D721Med (cell line): ENCODE measurements at regions not wholly inside any gene's neighbourhood (a gene's known extent, or its start where the extent isn't known, plus 50 kb on each side); places are given as distances from the start of the nearest gene placed in this dataset.

Source experiments
- DNase-seq: peaks from one replicate; pipeline ENCODE4 v3.0.0; 2011; ENCODE audit warnings: low spot score; ENCODE audit not compliant: insufficient read length
- FAIRE-seq: peaks from 2 replicates; lab custom pipeline; 2011; peaks lifted over from hg19 to GRCh38; lab: Jason Lieb, UNC
- TF ChIP-seq, protein P1 (sequence below): IDR thresholded peaks from 2 replicates; pipeline ENCODE4 v1.5.1; 2012; ENCODE audit warnings: mild to moderate bottlenecking, control low read depth; ENCODE audit not compliant: insufficient read depth; ENCODE audit errors: missing control alignments

- TF ChIP-seq, protein P1, sequence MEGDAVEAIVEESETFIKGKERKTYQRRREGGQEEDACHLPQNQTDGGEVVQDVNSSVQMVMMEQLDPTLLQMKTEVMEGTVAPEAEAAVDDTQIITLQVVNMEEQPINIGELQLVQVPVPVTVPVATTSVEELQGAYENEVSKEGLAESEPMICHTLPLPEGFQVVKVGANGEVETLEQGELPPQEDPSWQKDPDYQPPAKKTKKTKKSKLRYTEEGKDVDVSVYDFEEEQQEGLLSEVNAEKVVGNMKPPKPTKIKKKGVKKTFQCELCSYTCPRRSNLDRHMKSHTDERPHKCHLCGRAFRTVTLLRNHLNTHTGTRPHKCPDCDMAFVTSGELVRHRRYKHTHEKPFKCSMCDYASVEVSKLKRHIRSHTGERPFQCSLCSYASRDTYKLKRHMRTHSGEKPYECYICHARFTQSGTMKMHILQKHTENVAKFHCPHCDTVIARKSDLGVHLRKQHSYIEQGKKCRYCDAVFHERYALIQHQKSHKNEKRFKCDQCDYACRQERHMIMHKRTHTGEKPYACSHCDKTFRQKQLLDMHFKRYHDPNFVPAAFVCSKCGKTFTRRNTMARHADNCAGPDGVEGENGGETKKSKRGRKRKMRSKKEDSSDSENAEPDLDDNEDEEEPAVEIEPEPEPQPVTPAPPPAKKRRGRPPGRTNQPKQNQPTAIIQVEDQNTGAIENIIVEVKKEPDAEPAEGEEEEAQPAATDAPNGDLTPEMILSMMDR: no peak
- FAIRE-seq: no peak
- DNase-seq: no peak
Observed at GRCh38 chr6:44545224-44545623, 157.7 kb downstream of the CDC5L start.

- TF ChIP-seq, protein P1: no peak
- no peak for FAIRE-seq
- no peak for DNase-seq
Observed at GRCh38 chr6:44548319-44548718, 160.8 kb downstream of the CDC5L start.

DNA sequence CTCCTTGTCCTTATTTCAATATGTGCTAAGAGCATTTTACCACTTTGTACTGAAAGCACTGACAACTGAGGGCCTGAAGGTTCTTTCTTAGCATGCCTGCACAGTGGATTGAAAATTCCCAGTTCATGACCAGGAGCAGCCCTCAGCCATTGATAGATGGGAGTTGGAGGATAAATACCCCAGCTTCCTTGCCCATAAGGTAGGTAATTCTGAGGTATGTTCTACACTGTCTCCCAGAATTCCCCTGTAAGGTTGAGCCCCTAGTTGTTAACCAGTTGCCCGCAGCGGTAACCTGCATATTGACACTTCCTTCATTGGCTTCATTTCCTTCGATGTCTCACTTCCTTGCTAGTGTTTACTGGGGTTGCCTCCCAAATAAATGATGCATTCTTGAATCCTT is 162.0 kb downstream of the CDC5L start:
- FAIRE-seq (no peak), DNase-seq (no peak)
- TF ChIP-seq, protein P1: no peak

- FAIRE-seq (no peak), DNase-seq (no peak)
- TF ChIP-seq, protein P1: no peak
Observed at GRCh38 chr6:44554194-44554593, 166.7 kb downstream of the CDC5L start.

DNA sequence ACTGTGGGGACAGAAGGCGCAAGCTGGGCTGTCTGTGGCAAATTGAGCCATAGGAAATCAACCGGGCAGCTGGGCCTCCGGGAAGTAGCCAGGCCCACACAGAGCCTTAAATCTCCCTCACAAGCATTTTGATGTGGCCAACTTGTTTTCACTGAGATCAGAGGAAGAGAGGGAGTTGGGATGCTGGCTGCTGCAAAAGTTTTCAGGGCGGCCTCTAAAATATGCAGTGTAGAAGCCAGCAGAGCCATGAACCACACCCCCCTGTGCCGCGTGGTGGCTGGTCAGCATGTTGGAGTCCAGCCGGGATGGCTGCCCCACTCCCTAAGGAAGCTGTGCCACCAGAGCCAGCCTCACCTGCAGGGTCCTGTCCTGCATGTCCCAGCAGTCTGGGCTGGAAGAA is 167.4 kb downstream of the CDC5L start:
- TF ChIP-seq, protein P1: no peak
- FAIRE-seq (no peak), DNase-seq (no peak)

DNA sequence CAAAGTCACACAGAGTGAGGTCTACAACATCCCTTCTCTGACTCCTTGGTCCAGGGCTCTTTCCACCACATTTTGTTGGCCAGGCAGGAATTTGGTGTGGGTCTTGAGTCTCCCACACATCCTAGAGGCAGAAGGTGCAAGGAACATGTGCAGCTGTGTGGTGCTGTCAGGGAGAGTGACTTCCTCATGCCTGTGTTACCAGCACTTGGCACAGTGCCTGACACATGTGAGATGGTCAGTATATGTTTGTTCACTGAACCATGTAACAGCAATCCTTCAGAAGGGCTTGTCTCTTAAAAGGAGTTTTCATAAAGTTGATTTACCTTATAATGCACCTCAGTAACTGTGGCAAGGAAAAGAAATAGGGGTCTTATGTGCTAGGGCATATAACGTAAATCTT is 168.5 kb downstream of the CDC5L start:
- no peak for DNase-seq
- FAIRE-seq: no peak
- TF ChIP-seq, protein P1: no peak

GRCh38 chr6:44558024-44558831 is 170.7 kb downstream of the CDC5L start:
- no peak for DNase-seq
- FAIRE-seq: no peak
- TF ChIP-seq, protein P1: no peak
